AG20443 (cell line): ENCODE measurements at regions not wholly inside any gene's neighbourhood (a gene's known extent, or its start where the extent isn't known, plus 50 kb on each side); places are given as distances from the start of the nearest gene placed in this dataset.

ENCODE experiments used
- DNase-seq: peaks from one replicate; pipeline ENCODE4 v3.0.0; 2012; ENCODE audit warnings: low spot score, mixed read lengths

DNA sequence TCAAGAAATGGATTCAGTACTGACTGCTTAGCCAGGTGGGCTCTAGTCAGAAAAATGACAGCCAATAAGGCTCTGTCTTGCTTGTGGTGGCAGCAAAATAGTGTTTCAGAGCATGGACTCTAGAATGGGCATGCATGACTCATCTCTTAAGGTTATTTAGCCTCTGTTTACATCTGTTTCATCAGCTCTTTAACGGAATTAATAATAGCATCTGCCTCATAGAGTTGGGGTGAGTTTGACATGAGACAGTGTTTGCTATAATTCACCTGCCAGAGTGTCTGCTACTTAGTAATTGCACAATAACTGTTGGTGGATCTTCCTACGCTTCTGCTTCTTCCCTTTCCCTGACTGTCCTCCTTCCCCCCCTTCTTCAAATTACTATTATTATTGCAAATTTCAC, 350.4 kb upstream of the SEMA6D start:
- DNase-seq, result no peak

DNA sequence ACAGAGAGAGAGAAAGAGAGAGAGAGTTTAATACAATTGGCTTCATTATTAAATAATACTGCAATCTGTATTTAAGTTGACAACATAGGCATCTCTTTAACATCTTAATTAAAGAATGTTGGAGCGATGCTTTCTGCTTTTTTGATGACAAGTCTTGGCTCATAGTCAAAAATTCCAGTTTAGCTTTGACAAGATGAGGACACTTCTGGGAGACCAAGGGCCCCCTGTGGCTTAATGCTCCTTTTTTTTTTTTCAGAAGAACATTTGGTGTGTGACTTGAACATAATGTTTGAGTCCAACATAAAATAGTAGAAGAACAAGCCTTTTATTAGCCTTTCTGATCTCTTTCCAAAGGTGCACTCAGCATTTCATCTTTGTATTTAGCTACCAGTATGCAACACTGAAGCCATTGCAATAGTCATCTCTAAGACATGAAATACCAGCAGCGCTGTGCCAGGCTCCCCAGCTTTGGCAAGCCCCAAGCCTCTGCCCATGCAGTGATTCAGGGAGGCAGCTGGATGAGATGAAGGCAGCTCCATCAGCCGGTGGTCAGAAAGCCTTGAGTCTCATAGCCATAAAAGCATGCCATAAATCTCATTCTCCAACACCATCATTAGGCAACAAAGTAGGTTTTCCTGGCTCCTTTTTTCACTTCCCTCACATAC, 349.4 kb upstream of the SEMA6D start:
- no peak for DNase-seq

DNA sequence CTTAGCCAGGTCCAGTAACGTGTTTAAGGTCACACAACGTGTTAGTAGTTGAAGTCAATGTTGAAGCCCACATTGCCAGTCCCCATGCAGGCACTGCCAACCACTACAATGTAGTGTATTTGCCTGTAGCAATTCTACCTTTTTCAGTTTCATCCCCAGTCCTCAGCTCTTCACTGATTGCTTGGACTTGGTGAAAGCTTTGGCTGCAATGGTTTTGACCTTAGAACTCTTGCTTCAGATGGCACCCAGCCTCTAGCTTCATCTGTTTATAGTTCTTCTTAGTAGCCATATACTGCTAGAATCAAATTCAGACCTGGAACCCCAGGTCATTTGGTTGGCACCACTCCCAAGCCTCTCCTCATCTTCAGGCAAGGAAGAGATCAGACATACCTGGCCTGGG, 345.4 kb upstream of the SEMA6D start:
- DNase-seq, result no peak

GRCh38 chr15:47374222-47374621, 343.1 kb upstream of the SEMA6D start:
- DNase-seq, result peak; percentile 17

DNA sequence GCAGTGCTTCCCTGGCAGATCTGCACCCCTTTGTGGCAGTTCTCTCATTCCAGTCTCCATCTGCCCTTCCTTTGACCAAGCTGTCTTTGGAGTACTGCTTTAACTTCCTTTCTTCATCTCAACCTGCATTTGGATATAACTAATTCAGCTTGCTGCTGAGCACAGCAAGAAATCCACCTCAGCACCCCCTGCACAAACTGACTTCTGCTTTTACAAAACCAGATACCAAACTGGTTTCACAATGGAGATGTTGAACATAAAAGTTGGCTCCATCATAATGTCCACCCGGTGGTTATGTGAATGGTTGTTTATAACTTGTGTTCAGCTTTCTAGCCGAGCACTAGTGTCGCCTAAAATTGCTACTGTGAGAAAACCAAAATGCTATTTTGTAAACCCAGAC, 341.1 kb upstream of the SEMA6D start:
- no peak for DNase-seq

DNA sequence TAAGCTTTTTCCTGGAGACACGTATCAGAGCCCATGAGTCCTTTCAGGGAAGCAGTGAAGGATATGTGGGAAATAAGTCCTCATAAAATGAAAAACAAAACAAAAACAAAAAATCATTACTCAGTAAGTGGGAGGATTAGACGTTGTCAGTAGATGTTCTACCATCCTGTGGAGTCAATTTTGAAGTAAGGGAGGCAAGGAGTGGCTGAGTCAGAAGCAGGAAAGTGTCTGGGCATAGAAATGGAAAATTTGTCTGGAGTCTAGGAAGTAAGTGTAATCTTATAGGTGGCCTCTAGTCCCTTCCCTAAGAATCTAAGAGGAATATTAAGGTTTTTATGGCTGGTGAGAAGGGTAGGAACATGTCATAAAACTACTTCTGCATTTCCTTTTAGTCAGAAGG, 339.8 kb upstream of the SEMA6D start:
- DNase-seq, result no peak

GRCh38 chr15:47378527-47378926, 338.8 kb upstream of the SEMA6D start:
- no peak for DNase-seq

DNA sequence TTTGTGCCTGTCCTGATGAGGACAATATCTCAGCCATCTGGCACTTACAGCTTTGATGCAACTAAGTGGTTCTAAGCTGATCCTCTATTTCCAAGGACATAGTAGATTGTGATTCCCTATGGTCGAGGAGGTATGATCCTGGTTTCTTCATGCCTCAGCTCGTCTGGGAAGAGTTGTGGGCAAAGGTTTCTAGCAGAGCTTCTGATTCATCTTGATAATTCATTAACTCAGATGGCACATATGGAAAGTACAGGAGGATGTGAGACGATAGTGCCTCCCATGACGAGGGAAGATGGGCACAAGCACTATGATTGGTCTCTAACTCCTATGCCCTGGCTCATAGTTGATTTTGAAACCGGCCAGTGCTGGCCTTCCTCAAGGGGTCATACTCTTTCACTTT, 334.2 kb upstream of the SEMA6D start:
- DNase-seq, result no peak

- no peak for DNase-seq
Observed at GRCh38 chr15:47383801-47384200, 333.5 kb upstream of the SEMA6D start.

GRCh38 chr15:47384341-47384740, 333.0 kb upstream of the SEMA6D start:
- DNase-seq, result peak; percentile 71

DNA sequence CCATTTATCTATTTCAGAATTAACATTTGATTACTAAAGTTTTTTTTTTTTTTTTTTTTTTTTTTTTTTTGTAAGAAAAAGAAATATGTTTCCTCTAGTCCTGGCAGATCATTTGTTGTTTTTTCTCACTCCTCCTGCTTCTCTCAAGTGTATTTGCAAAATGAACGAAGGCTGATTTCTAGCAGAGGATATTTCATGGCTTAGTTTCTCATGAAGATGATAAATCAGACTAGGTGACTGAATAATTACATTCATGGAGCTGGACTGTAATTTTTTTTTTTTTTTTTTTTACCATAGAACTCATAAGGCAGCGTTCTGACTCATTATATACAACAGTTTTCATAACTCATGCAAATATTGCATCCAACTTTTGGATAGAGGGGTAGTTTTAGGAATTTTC, 332.5 kb upstream of the SEMA6D start:
- no peak for DNase-seq

DNA sequence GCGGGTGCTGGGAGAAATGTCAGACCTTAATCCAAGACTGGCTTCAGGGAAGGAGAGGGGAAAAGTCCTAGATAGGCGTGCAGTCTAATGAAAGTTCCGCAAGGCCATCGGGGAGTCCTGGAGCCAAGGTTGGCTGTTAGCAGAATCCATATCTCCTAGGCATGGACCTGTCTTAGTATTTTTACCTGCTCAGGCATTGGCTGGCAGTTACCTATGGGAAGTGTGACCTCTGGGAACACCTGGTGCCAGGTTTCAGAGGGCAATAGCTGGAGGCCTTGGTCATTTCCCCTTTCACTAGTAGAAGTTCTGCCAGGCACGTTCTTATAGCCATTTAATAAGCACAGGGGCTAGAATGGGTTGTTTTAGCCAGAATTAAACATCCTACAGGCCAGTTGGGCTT, 330.8 kb upstream of the SEMA6D start:
- no peak for DNase-seq

- DNase-seq, result no peak
Observed at GRCh38 chr15:47388299-47388698, 329.0 kb upstream of the SEMA6D start.

DNA sequence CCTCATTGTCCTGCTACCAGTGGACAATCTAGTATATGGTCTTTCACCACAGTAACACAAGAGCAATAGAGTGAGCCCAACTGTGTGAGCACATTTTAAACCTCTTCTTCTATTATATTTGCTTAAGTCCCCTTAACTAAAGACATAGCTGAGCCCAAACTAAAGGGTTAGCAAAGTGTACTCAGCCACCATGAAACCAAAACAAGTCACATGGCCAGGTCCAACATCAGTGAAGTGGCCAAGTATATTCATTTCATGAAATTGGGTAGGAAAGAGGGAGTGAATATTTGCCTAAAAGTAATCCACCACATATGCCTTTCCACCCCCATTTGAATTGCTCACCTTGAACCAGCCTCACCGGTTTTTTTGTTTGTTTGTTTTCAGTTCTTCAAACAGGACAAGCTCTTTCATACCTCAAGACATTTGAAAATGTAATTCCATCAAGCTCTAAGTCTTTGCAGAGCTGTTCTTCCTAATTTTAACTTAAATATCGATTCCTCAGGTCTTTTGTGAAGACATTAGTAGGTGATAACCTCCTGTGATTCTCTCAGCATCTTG, 327.0 kb upstream of the SEMA6D start:
- no peak for DNase-seq

- no peak for DNase-seq
Observed at GRCh38 chr15:47394286-47394809, 323.0 kb upstream of the SEMA6D start.

DNA sequence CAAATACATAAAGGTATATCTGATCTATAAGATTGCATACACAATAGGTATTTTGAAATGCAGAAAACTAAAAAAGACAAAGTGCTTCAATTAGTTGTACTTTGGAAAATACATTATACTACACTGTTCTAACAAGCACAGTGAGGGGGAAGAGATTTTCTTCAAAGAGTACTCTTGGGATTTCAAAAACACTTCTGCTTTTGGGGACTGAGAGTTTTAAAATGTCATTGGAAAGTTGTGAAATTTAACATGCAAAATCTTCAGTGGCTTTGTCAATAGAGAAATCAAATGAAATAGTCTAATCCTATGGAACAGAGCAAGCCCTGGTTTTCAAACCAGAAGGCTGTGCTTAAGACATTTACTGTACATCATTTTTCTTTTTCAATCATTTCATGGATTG, 322.2 kb upstream of the SEMA6D start:
- no peak for DNase-seq

GRCh38 chr15:47397655-47398054, 319.6 kb upstream of the SEMA6D start:
- no peak for DNase-seq

GRCh38 chr15:47398132-47398531, 319.2 kb upstream of the SEMA6D start:
- DNase-seq, result no peak

DNA sequence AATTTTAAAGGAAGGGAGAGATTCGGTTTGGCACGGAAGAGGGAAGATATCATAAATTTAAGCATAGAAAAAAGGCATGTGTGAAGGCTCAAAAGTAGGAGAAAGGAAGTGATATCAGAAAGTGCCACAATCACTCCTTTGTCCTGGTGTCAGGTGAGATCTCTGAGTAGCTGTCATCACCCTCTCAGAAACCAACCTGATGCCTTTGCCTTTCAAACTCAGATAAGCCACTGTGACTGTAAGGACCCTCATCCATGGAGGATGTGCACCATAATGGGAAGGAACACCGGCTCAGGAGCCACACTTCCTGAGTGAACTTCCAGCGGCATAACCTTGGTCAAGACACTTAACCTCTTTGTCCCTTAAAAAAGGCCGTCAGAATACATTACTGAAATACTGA, 318.7 kb upstream of the SEMA6D start:
- DNase-seq, result no peak

GRCh38 chr15:47399100-47399499, 318.2 kb upstream of the SEMA6D start:
- DNase-seq, result no peak

DNA sequence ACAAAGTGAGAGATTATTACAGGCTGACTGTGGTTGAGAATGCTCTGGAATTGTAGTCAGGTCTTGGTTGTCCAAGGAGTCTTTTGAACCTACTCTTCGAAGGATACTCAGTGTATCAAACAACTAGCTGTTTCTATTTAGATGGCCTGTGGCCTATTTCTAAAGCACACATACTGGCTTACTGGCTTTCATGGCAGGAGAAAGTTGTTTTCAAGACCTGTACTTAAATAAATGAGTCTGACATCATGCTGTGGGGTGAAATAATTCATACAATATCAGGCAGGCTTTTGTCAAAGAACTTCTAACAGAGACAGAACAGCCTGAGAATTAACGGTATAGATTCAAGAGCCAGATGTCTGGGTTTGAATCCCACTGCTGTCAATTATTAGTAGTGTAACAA, 316.7 kb upstream of the SEMA6D start:
- no peak for DNase-seq

DNA sequence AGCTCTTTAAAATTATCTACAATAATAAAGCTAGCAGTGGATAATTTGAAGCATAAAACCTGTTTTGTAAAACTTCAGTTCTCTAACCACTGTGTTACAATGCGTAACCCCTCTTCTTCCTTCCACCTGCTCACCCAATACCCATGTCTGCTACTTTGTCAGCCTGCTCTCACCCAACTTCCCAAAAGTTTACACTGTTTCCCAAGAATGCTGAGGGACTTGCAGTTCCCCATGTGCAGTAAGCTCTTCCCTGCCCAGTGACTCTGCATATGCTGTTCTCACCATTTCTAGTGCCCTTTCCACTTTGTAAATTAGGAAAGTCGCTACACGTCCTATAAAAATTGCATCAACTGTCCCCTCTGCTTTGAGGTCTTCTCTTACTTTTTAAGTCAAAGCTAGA, 315.9 kb upstream of the SEMA6D start:
- no peak for DNase-seq

GRCh38 chr15:47402829-47403228, 314.5 kb upstream of the SEMA6D start:
- DNase-seq, result no peak

GRCh38 chr15:47404877-47405276, 312.4 kb upstream of the SEMA6D start:
- DNase-seq, result no peak
